ENCODE measurements at regions not wholly inside any gene's neighbourhood (a gene's known extent, or its start where the extent isn't known, plus 50 kb on each side); places are given as distances from the start of the nearest gene placed in this dataset.

DNA sequence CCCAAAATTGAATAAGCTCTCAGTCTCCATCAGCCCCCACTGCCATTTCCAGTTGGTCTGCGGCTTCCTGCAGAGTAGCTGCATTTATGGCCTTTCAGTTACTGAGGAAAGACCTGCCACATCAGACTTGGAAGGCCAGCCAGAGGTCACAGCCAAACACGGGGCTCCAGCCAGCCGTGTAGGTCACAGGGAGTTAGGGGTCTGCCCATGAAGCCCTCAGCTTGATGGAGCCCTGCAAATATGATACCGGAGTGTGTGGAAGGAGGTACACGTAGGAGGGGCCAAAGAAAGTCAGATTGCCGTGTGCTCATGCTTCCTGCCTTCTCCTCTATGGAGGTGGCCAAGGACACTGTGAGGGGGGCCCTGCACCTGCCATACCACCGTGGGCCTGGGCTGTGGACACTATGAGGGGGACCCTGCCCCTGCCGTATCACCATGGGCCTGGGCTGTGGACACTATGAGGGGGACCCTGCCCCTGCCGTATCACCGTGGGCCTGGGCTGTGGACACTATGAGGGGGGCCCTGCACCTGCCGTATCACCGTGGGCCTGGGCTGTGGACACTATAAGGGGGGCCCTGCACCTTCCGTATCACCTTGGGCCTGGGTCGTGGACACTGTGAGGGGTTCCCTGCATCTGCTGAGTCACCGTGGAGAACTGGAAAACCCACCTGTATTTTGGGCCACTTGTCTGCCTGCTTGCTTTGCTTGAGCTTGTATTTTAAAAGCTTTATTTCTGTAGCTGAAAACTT is 335.7 kb upstream of the SHH start:
- no peak for DNase-seq

DNA sequence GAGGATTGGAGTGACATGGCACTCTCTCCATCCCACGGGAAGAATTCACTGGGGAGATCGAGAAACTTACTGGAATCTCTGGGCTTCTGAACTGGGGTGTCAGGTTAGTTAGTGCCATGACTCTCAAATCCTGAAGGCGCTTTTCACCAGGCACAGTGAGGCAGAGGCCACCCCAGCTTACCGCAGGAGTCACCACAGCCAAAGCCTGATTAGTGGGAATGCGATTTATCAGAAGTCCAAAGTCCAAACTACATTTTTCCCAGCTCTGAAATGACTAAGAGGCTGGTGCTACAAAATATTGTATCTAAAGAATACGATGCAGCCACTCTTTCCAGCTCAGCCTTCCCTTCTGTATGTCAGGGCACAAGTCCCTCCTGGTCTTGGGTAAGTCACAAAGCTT is 334.8 kb upstream of the SHH start:
- DNase-seq: no peak

DNA sequence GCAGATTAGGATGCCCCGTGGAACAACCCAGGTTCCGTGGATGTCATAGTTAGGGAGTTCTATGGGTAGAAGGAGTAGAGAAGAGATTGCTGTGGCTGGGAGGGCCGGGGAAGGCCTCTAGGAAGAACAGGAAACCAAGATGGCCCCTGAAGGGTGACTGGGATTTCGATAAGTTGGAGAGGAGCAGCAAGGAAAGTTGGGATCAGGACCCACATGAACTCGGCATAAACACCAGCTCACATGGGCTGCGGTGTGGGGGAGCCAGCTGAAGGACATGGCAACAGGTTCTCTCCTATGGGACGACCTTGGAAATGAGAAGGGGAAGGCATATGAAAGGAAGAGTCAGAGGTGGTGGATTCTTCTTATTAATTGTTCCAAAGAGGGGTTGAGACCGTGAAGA is 333.7 kb upstream of the SHH start:
- DNase-seq: no peak

DNA sequence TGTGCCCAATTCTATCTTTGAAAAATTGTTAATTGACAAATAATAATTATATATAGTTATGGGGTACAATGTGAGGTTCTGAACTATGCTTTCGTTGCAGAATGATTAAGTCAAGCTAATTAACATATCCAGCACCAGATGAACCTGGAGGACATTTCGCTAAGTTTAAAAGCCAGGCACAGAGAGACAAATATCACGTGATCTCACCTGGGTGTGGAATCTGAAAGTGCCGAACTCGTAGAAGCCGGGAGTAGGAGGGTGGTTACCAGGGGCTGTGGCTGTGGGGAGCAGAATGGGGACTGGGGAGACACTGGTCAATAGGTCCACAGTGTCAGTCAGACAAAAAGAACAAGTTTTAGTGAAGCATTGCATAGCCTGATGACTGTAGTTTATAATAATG is 332.9 kb upstream of the SHH start:
- no peak for DNase-seq

DNA sequence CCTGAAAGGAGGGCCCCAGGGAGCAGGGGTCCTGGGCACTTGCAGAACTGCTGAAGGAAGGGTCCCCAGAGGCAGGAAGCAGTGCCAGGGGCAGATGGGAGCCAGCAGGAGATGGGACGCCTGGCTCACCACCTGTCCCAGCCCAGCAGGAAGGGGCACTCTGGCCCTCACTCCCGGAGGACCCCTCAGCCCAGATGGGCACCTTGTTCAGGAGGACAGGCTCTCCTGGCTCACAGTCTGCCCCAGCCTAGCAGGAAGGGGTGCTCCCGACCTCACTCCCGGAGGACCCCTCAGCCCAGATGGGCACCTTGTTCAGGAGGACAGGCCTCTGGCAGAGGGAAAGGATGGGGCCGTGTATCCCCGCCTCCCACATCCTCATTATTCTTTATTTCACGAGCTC is 331.4 kb upstream of the SHH start:
- no peak for DNase-seq

DNA sequence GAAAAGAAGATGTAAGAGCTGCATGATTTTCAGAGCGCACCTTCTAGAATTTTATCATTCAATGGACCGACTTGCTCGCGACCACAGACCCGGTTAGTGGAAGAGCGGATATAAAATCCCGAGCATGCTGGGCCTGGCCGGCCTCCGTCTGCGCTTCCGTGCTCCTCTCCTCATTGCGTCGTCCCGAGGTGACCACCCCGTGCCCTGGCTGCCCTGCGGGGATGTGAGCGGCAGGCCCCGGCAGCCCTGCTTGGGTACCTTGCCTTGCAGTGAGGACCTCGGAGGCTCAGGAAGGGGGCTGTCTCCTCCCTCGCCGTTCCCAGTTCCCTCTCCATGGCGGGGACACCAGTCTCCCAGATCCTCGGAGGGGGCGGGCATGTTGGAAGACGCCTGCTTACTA is 330.9 kb upstream of the SHH start:
- DNase-seq: no peak

DNA sequence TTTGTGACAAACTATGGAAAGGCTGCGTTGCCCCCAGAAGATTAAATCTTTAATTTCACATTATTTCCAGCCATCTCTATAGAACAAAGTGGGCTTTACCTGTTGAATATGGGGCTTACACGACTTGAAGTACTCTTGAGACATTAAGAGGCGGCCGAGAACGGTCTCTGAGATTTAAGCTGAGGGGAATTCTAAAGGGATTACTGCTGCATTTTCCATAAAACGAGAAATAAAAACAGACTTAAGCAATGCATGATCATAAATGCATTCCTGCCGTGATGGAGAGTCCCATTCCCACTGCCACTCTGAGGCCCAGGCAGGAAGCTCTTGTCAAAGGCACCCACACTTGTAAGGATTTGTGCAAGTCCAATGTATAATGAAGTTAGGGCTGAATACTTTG is 329.7 kb upstream of the SHH start:
- DNase-seq: no peak

DNA sequence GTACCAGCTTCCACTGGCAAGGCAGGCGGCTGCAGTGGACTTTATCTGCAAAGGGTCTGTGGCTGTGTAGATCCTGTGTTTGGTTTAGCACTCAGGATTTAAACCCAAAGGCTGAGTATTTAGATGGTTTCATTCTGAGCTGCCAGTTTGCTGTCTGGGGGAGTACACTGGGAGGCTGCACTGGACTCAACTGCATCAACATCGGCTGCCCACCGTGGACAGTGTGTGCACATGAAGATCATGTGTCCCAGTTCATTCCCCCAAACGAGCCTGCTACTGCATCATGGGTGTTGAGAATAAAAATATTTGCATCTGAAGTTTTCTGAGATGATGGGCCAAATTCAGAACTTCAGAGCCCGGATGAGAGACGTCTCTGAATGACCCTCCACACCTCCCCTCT is 328.6 kb upstream of the SHH start:
- DNase-seq: no peak

DNA sequence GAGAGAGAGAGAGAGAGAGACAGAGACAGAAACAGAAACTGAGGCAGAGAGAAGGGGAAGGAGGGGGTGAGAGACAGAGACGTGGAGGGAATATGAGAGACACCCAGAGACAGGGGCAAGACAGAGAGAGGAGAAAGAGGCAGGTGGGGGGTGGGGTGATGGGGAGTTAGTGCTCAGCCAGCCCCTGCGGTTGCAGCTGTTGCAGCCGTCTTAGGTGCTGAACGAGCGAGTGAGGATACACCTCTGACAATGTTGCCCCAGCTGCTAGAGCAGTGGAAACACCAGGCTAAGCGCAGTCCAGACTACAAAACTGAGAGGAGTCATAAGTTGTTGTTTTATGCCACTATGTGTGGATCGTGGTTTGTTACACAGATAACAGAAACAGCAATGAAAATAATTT is 328.2 kb upstream of the SHH start:
- DNase-seq: no peak

DNA sequence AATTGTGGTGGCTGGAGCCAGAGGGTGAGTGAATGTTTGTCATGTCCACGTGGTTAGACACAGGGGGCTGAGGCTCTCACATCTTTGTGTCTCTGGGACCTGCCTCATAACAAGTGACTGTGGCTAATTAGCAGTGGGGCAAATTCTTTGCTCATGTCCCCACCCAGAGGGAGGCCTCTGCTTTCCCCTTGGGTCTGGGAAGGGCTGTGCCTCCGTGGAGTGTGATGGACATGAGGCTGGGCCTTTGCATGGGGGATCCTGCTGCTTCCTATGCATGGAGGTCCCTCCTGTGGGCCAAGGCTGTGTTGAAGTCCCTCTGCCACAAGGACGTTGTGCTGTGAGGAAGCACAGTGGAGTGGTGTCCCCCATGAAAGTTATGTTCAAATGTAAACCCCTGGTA is 327.4 kb upstream of the SHH start:
- no peak for DNase-seq

DNA sequence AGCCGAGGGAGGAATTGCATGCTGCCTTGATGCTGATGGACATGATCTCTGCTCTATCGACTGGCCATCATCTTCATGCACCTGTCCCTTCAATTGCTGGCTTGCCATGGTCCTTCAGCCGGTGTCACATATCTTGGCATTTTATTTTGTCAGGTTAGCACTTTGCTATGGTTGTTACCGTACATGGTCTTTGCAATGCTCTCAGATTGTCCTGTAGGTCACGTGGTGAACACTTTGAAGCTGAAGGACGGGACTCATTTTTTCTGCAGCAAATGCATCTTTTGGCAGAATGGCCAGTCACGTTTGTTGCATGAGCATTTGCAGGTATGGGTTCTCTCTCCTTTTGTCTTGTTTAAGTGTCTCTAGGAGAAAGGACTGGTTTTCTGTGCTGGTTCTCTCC is 326.8 kb upstream of the SHH start:
- no peak for DNase-seq

DNA sequence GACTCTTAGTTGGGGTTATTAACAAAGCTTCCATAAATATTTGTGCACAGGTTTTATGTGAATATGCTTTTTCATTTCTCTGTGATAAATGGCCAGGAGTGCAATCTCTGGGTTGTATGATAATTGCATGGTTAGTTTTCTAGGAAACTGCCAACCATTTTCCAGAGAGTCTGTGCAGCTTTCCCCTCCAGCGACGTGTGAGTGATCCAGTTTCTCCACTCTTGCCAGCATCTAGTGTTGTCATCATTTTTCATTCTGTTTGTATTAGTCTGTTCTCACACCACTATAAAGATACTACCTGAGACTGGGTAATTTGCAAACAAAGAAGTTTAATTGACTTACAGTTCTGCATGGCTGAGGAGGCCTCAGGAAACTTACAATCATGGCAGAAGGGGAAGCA is 319.6 kb upstream of the SHH start:
- DNase-seq: no peak

DNA sequence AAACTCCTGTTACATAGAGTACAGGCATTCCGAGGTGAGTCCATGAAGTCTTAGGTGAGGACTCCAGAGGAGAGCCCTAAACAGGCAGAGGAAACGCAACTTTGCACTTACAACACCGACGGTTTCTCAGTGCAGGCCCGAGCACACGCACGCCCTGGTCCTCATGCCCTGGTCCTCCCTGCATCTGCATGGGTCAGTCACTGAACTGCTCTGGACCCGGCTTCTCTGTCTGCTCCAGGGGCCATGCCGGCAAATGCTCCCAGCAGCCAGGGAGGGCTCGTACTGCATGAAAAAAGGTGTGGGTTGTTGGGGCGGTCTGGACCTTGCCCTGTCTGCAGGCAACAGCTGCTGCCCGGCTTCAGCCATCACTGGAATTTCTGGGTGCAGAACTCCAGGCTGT is 317.3 kb upstream of the SHH start:
- DNase-seq: no peak

DNA sequence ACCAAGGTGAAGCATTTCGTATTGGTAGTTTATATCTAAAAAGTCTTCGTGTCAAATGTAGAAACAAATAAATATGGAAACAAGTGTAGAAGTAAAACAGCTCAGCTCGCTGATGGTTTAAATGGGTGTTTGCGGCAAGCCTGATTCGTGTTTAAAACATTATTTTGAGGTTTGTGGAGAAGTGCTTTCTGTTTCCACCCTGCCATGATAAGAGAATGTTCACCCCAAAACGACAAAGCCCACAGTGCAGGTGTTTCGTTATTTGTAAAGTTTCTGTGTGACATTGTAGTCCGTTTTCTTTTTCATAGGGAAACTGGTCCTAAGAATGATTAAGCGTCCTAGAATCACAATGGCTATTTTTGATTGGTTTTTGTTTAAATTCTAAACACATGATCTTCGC is 316.2 kb upstream of the SHH start:
- no peak for DNase-seq

DNA sequence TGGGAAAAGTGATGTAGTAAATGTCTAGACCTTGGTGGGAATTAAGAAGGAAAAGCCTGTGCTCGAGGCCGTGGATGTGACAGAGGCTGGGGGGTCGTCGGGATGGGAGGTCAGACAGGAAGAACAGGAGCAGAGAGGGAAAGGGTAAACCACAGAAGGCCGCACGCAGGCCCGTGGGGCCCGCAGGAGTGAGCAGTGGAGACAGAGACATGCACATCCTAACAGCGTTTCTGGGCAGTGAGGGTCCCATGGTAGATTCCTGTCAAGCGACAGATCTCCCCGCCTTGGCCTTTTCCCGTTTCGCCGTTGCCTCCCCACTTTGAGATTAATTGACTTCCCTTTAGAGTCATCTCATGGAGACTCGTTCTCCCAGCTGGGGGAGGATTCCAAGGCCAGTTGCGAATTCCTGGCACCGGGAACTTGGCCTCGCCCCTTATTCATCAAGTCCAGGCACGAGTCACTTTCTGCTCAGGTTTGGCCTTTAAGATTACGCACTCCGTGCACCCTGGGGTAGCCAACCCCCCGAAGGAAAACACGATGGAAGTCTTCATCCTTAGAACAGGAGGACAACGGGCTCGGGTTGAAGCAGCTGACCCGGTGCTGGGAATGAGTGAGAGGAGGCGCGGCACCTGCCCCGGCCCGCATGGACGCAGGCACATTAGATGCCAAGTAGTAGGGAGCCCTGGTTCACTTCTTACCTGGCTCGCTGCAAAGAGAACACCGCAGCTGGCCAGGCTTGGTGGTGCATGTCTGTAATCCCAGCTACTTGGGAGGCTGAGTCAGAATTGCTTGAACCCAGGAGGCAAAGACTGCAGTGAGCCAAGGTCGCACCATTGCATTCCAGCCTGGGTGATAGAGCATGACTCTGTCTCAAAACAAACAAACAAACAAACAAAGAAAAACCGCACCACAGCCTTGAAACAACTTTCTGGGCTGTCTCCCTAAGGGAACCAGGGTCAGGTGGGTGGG is 315.2 kb upstream of the SHH start:
- no peak for DNase-seq

DNA sequence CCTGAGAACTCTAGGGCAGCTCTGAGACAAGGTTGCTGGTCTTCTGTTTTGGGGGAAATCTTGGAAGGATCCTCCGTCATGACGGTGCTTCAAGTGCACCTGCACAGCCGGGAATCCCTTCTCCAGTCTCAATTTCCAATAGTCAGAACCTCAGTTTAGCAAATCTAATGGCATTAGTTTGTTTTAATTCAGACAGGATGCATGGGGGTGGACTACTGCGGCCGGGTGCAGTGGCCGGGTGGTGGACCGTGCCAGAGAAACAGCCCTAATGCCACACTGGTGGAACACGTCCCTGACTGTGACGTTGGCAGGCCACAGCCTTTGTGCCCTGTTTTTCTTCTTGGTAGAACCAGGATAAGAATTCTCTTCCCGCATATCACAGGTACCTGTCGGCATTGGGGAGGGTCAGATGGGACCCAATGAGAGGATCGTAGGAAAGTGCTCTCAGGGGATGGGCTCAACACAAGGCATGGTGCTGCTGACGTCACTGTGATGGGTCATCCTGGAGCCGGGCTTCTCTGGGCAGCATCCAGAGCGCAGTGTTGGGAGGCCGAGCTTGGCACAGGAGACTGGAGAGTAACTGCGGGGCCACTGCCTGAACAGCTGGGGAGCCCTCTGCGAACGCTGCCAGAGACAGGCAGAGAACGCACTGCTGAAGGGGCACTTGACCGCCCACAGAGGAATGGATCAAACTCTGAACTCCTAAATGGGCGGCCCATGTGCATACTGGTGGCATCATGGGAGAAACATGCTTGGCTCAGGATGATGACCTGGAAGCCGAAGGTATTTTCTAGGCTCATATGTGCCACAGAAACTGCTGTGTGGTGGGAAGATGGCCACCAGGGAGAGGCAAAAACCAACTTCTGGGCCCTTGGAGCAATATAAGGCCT is 313.8 kb upstream of the SHH start:
- DNase-seq: no peak

DNA sequence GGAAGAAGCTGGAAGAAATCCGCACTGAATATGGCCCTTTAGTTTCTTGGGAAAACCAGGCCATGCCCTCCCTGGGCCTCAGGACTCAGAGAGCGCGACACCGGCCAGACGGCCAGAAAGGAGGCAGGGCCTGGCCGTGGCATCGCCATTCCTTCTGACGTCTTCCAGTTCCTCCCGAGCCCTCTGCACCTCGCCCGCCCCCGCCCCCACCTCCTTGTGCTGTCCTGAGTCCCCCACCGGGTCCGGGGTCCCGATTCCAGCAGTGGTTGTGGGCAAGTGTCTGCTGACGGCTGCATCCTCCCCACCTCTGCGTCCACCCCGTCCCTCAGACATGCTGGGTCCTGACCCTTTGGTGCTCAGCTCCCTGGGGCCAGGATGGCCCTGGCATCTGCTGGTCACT is 312.1 kb upstream of the SHH start:
- DNase-seq: no peak

DNA sequence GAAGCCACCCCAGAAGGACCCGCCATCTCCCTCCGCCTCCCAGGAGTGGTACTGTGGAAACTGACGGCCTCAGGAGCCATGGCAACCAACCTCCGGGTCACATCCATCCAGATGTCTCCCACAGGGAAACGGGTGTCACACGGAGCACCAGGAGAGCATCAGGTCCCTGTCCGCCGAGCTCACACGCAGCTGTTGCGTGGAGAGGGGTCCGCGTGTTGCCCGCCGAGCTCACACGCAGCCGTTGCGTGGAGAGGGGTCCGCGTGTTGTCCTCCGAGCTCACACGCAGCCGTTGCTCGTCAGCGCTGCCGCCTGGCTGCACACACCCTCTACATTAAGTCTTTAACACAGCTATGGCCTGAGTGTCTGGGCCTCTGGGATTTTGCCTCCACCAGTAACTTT is 311.1 kb upstream of the SHH start:
- no peak for DNase-seq

DNA sequence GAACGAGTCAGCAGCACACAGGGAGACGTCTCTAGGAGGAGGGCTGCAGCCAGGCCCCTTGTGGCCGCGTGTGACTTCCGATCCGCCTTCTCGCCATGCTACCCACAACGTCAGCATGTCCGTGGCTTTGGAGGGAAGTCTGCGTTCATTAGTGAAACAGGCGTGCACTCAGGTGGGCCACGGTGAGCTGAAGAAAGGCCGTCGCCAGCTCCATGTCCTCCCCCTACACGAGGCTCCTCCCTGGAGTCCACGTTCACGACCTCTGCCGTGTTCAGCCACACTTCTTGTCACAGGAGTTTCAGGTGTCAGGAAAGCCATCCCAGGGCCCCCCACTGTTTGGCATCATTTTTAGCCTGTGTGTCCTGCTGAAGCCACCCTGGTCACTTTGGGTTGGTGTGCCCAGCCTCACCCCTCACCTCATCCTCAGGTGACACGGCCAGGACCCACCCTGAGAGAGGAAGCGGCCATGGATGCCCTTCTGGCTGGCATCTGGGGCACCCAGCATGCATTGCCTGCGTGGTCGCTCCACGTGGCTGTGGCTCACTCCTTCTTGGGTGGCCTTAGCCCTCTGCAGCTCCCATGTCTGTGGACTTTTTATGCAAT is 310.6 kb upstream of the SHH start:
- no peak for DNase-seq

DNA sequence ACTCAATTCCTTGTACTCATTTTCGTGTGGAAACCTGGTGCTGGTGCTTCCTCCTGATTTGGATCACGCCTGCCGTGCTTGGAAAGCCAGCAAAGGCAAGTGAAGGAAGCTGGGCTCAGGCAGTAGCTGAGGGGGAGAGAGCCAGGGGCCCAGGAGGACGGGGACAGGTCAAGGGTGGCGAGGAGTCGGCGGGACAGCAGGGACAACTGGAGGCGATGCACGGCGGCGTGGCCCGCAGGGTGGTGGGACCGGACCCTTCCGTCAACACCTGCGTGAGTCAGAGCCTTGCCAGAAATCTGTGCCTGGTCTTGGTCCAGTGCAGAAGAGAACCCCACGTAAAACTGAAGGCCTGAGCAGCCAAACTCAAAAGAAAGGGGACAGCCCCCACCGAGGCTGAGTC is 309.7 kb upstream of the SHH start:
- DNase-seq: no peak

DNA sequence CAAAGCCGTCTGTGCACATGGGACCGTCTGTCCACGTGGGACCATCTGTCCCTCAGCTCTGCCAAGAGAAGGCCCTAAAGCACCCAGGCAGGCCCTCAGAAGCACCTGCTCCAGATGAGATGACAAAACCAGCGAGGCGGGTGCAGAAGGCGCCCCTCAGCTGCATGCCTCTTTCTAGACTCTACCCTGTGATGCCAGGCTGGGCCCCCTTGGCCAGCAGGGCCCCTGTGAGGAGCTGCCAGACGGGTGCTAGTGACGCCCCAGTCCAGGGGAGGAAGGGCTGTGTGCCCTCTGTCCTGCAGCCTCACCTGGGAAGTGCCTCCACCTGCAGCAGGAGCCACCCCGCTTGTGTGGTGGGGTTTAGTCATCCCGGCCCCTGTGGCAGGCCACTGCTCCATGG is 309.2 kb upstream of the SHH start:
- DNase-seq: no peak

DNA sequence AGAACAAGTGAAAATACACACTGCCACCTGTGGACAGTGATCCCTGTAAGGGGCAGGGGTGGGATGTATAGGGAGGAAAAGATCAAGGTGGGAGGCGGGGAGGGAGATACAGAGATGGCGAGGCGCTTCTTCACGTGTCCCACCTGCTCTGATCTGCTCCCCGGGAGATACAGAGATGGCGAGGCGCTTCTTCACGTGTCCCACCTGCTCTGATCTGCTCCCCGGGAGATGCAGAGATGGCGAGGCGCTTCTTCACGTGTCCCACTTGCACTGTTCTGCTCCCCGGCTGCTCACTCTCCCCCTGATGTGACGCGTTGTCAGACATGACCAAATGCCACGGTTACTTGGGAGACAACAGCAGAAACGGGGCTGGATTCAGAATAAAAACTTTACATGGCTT is 308.3 kb upstream of the SHH start:
- DNase-seq: no peak

DNA sequence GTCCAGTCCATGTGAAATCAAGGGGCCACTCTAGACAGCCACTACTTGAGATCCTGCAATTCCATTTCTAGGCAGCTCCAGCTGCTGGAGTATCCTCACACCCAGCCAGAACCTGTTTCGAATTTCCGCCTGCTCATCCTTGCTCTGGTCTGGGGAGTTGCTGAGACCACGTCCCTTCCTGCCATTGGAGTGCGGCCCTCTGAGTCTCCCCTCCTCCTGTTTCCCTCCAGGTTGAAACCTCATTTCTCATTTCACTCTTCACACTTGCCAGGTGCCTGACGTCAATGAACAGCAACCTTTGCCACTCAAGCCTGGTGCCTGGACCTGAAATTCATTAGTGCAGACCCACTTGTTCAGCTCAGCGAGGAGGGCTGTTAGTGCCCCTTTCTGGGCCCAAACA is 307.5 kb upstream of the SHH start:
- no peak for DNase-seq

Measured in CD4-positive, alpha-beta T cell treated with Interleukin-1 beta for 1 hour (primary cell).